Colonic mucosa (tissue), 4 donors: ENCODE measurements at regions not wholly inside any gene's neighbourhood (a gene's known extent, or its start where the extent isn't known, plus 50 kb on each side); places are given as distances from the start of the nearest gene placed in this dataset.

Experiments
- DNase-seq: peaks from one replicate; pipeline ENCODE4 v3.0.0-alpha.2; 2020
- H3K27ac ChIP-seq: fragments of 200-600 bp; one replicate; pipeline ENCODE4 v1.8.0; 2021
- H3K27me3 ChIP-seq: fragments of 200-600 bp; one replicate; pipeline ENCODE4 v1.8.0; 2021
- H3K36me3 ChIP-seq: fragments of 200-600 bp; one replicate; pipeline ENCODE4 v1.8.0; 2021
- H3K4me1 ChIP-seq: fragments of 200-600 bp; one replicate; pipeline ENCODE4 v1.8.0; 2021; ENCODE audit warnings: mild to moderate bottlenecking
- H3K4me3 ChIP-seq: fragments of 200-600 bp; one replicate; pipeline ENCODE4 v1.8.0; 2021
- H3K9ac ChIP-seq, 2 donors: one replicate each; pipeline ENCODE4 v1.7.0; 2013; ENCODE audit warnings: control low read depth in 2 of 2, low read depth in 2 of 2, low read length in 2 of 2
- H3K9me3 ChIP-seq: fragments of 200-600 bp; one replicate; pipeline ENCODE4 v1.8.0; 2021
- intact Hi-C: fragments of 100-400 bp; cut with DNase I; formaldehyde crosslinking; loops from one replicate; pipeline ENCODE4 v1.14.1; 2022
- TF ChIP-seq, protein P1 (sequence below): fragments of 200-600 bp; IDR thresholded peaks from one replicate; pipeline ENCODE4 v1.8.0; 2022; ENCODE audit warnings: antibody characterized with exemption, mild to moderate bottlenecking
- donor health status: healthy.
- donor health status: DM: no; HTN: no; CAD: no.
- donor health status: DM: no; HTN: no; CAD: no.

DNA sequence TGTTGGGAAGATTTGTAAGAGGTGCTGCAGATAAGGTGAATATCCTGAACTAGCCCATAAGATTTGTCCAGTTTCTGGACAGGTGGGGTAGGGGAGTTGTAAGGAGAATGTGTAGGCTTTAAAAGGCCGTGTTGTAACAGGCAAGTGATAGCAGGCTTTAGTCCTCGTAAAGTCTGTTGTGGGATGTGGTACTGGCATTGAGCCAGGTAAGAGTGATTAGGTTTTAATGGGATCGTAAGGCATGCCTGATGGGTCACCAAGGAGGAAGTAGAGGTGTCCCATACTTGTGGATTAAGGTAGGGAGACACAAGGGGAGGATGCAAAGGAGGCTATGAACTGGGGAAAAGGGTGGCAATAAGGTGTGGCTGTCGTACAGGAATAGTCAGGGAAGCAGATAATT, 256.9 kb upstream of the DKK2 start:
- Histone ChIP-seq H3K9ac (no peak overlapping the region), H3K4me3 (no peak overlapping the region), H3K36me3 (no peaks in the 10 kb centered on the region), H3K27ac (no peak overlapping the region), H3K27me3 (no peaks in the 10 kb centered on the region), H3K4me1 (no peaks in the 10 kb centered on the region), H3K9me3 (no peaks in the 10 kb centered on the region)
- DNase-seq: no peak
- intact Hi-C loops: no loop called here
- TF ChIP-seq, protein P1, sequence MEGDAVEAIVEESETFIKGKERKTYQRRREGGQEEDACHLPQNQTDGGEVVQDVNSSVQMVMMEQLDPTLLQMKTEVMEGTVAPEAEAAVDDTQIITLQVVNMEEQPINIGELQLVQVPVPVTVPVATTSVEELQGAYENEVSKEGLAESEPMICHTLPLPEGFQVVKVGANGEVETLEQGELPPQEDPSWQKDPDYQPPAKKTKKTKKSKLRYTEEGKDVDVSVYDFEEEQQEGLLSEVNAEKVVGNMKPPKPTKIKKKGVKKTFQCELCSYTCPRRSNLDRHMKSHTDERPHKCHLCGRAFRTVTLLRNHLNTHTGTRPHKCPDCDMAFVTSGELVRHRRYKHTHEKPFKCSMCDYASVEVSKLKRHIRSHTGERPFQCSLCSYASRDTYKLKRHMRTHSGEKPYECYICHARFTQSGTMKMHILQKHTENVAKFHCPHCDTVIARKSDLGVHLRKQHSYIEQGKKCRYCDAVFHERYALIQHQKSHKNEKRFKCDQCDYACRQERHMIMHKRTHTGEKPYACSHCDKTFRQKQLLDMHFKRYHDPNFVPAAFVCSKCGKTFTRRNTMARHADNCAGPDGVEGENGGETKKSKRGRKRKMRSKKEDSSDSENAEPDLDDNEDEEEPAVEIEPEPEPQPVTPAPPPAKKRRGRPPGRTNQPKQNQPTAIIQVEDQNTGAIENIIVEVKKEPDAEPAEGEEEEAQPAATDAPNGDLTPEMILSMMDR: no peak

DNA sequence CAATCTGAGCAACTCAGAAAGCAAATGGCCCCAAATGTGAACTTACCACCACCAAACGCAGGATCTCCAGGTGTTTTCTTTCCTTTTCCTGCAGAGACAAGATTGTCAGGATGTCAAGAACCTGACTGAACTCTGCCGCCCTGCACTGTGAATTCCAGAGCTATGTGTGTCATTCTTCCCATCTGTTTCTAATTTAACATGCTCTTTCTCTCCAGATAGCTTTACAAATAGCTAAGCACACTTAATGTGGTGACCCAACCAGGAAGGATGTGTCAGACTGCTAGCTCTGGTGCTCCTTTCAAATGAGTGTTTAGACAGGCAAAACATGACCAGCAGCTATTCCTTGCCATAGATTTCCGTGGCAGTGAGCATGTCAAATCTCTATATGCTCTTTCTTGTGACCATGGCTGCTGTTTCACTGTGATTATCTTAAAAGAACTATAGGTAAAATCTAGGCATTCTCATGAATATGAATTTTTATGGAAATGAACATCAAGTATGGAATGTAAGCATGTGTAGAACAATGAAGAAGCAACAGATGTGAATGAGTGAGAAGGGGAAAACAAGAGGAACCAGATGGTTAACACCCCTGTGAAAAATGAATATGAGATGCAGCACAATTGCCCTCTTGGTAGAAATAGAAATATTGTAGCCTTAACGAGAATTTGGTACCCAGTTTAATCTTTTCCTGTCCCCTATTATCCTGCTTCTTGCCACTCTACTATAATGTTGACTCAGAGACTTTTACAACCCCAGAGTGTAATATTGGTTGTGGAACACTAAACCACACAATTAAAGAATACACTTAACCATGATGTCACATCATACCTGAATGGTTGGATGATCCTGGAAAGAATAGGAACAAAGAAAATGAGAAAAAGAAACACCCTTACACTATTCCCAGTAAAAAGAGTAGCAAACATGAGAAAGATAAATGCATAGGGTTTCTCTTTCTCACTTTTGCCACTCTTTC, 247.8 kb upstream of the DKK2 start:
- H3K27ac ChIP-seq: no peak overlapping the region
- no peaks in the 10 kb centered on the region for H3K36me3 ChIP-seq

GRCh38 chr4:107279733-107280132, 243.6 kb upstream of the DKK2 start:
- no peak overlapping the region for H3K9ac ChIP-seq
- intact Hi-C loops: no loop called here
- no peak for DNase-seq

More for the DNA sequence above, 247.8 kb upstream of the DKK2 start:
- H3K9ac ChIP-seq: no peak overlapping the region
- no peaks in the 10 kb centered on the region for H3K9me3 ChIP-seq
- H3K4me1 ChIP-seq: no peaks in the 10 kb centered on the region
- H3K4me3 ChIP-seq: no peak overlapping the region
- DNase-seq: no peak
- intact Hi-C loops: no loop called here
- TF ChIP-seq, protein P1: no peak
- H3K27me3 ChIP-seq: no peaks in the 10 kb centered on the region

GRCh38 chr4:107278791-107279483, 242.8 kb upstream of the DKK2 start:
- no peaks in the 10 kb centered on the region for H3K36me3 ChIP-seq
- H3K27ac ChIP-seq: no peak overlapping the region
- DNase-seq: no peak
- no peak overlapping the region for H3K4me3 ChIP-seq
- intact Hi-C loops: no loop called here
- H3K9ac ChIP-seq: no peak overlapping the region
- H3K9me3 ChIP-seq: no peaks in the 10 kb centered on the region
- H3K4me1 ChIP-seq: no peaks in the 10 kb centered on the region
- TF ChIP-seq, protein P1: no peak
- no peaks in the 10 kb centered on the region for H3K27me3 ChIP-seq

More at GRCh38 chr4:107279733-107280132, 243.6 kb upstream of the DKK2 start:
- no peaks in the 10 kb centered on the region for H3K36me3 ChIP-seq
- no peaks in the 10 kb centered on the region for H3K4me1 ChIP-seq
- H3K27me3 ChIP-seq: no peaks in the 10 kb centered on the region
- H3K9me3 ChIP-seq: no peaks in the 10 kb centered on the region
- no peak overlapping the region for H3K4me3 ChIP-seq
- no peak overlapping the region for H3K27ac ChIP-seq
- TF ChIP-seq, protein P1: no peak

DNA sequence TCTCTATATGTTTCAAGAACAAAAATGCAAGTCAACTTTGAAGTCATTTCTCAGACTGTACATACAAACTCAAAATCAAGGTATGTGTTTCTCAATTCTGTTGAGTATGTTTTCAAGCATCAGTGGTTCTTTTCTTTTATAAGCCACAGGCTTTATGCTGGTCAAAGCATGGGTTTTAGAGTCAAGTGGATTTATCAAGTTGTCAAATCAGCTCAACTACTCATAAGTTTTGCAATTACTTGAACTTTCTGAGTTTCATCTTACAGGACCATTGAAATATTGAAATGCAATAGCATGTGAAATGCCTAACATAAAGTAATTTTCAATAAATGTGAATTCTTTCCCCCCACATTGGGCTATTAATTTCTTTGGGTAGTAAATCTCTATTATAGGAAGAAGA, 239.9 kb upstream of the DKK2 start:
- TF ChIP-seq, protein P1: no peak
- intact Hi-C loops: no loop called here
- H3K27ac ChIP-seq: no peak overlapping the region
- no peak overlapping the region for H3K9ac ChIP-seq
- no peak for DNase-seq
- H3K4me3 ChIP-seq: no peak overlapping the region
- no peaks in the 10 kb centered on the region for H3K27me3 ChIP-seq
- H3K4me1 ChIP-seq: no peaks in the 10 kb centered on the region
- H3K9me3 ChIP-seq: no peaks in the 10 kb centered on the region
- no peaks in the 10 kb centered on the region for H3K36me3 ChIP-seq
